NCI-H2171 treated with DMSO at 0.1 percent for 48 hours (cell line): ENCODE measurements at regions not wholly inside any gene's neighbourhood (a gene's known extent, or its start where the extent isn't known, plus 50 kb on each side); places are given as distances from the start of the nearest gene placed in this dataset.

Experiments
- DNase-seq: peaks from one replicate; lab custom pipeline; 2025; lab: John Stamatoyannopoulos, UW

DNA sequence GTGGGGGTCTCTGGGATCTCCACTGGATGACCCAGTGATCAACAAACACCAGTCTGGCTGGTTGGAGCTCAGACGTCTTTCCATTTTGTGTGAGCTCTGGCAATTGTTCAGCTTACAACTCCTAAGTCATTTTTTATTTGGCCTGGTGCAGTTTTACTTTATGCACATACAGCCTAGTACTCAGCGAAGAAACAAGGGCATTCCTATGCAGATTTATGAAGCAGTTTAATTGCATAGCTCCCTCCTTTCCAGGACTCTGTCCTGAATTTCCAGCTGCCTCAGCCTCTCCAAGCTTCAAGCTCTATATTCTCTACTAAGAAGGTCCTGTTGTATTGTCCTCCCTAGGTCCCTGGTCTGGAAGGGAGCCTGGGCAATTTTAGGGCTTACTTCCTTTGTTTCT, 145.6 kb upstream of the GALNT17 start:
- no peak for DNase-seq

DNA sequence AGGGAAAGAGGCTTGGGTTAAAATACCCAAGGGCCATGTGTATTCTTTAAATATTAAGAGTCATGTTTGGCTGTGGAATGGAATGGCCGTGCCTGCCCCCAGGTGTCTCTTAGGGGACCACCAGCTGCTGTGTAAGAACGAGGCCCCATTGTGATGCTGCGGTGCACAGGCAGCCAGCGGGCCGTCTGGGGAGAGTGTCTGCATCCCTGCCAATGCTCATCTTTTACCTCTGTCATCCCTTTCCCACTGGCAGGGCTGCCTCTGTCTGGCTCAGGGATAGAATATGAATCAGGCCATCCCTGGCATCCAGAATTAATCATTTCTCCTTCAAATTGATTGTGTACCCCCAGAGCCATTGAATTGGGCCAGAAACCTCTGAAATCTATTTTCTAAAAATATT, 137.8 kb upstream of the GALNT17 start:
- DNase-seq: no peak

DNA sequence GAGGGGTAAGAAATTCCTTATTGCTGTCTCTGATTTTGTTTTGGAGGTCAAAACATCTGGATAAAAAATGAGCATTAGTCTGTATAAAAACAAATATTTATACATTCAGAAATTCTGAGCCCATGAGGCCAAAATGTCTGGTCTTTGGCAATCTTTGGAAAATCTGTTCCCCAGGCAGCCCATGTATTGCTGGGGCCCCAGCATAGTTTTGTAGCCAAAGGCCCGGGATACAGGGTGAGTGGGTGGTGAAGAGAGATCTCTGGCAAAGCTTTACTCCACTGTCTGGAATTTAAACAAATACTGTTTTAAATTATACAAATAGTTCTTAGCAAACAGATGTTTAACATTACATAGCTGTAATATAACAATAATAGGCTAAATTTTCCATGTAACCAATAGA, 134.7 kb upstream of the GALNT17 start:
- DNase-seq: no peak

DNA sequence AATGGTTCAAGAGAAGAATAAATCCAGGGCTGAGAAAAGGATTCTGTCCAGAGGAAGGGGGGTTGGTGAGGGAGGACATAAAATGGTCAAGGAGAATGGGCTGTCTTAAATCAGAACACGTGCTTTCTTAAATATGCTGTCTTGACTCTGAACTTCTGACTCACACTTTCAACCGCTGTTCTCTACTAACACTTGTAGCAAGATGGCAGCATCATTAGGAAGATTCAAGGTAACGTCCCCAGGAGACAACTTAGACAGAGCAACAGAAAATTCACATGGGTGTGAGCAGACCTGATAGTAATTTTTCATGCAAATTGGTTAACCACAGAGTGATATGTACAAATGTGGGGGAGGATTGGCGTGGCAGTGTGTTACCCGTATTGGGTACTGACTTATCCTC, 126.8 kb upstream of the GALNT17 start:
- no peak for DNase-seq

DNA sequence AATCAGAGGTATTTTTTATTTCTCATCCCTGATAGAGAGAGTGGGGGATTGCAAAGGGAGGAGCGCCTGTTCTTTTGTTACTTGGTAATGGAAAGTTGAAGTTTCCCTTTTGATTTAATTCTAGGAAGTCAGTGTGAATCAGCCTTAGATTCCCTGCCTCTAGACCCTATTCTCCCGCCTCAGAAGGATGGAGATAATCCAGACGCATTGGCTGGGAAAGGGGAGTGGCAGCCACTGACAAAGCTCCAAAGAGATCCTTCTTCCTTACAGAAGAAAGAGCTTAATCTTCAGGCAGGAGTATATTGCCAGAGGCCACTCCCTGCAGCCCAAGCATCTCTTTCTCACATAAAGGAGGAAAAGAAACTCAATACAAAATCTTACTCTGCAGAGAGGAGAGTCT, 122.3 kb upstream of the GALNT17 start:
- DNase-seq: no peak

DNA sequence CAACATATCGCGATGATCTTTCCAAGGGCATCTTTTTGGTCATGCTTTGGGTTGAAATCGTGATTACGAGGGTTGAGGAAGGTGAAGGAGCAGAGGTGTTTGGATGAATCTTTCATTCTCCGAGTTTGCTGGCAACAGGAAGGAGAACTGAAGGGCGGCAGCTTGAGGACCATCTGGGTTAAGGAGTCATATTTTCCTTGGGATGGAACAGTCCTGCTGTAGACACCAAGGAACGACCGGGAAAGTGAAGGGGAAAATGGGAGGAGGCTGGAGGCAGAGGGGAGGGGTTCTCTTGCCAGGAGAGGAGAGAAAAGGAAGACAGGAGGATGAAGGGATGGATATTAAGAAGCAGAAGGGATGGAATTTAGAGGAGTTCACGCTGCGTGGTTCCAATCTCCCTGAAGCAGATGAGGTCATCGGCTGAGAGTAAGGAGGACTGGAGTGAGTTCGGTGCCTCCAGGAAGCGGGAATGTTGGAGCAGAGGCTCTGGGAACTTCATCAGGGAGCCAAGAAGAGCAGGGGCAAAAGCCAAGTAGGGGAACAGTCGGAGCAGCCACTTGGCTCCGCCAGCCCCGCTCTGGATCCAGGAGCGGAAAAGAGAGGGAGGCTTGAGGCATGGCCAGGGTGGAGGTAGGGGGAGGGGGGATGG, 116.6 kb upstream of the GALNT17 start:
- peak; percentile 40 for DNase-seq

DNA sequence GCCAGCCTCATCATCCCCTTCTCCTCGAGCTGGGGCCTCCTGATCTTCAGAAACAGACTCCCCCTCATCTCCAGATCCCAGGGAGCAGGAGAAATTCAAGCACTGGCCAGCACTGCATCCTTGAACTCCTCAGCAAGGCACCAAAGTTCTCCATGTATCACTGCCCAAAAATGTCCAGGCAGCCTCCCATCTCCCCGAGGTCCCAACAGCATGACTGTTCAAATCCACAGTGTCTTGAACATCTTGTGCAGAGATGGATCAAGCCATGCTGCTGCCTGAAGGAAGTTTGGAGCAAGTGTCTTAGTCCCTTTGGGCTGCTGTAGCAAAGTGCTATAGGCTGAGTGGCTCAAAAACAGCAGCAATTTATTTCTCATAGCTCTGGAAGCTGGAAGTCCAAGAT, 115.5 kb upstream of the GALNT17 start:
- no peak for DNase-seq

DNA sequence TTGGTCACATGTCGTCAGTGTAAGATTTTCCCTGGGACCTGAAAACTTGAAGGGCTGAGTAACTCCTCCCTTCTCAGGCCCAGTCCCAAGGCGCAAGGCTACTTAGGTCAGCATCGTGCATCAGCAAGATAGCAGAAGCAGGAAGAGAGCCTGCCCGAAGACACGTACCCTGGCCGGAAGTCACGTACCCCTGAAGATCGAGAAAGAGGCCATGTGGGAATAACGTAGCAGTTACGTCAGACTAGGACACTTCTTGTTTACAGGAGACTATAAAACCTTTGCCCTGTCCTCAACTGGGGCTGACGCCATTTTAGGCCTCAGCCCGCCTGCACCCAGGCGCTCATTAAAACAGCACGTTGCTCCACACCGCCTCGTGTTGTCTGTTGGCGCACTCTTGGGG, 114.3 kb upstream of the GALNT17 start:
- no peak for DNase-seq

DNA sequence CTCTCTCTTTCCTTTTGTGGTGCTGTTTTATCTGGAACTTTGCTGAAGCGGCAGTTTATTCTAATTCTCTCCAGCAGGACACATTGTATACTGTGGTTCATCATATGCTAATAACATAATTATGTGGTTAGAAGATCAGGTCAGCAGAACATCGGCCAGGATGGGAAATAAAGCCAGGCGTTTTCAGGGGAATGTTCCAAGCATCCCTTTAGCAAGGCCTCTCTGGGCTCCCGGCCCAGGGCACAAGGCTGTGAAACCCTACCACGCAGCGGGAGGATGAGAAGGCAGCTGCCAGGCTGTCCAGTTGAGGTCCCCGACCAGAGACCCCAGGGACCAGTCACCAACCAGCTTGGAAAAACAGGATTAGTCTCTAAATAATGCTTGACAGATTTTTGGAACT, 112.2 kb upstream of the GALNT17 start:
- DNase-seq: no peak

DNA sequence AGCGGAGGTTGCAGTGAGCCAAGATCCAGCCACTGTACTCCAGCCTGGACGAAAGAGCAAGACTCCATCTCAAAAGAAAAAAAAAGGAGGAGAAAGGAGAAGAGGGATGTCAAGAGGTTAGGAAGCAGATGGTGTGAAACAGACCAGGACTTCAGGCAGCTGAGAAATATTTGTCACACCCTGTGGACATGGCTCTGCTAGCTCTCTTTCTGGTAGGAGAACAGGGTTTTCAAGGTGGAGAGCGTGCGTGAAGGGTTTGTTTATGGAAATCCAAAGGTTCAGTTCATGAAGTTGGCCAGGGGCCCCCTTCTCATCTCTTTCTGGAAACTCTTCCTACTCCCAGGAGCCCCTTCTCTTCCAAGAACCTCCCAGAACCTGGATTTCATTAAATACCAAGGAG, 110.8 kb upstream of the GALNT17 start:
- DNase-seq: no peak

DNA sequence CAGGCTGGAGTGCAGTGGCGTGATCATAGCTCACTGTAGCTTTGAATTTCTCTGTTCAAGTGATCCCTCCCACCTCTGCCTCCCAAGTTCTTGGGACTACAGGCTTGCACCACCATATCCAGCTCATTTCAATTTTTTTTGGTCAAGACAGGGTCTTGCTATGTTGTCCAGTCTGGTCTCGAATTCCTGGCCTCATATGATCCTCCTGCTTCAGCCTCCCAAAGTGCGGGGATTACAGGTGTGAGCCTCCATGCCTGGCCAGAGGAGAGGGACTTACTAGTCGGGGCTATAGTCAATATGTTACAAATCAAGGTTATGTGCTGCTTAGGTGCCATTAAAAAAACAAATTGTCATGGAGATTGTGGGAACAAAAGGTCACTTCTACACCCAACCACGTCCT, 105.3 kb upstream of the GALNT17 start:
- DNase-seq: no peak

DNA sequence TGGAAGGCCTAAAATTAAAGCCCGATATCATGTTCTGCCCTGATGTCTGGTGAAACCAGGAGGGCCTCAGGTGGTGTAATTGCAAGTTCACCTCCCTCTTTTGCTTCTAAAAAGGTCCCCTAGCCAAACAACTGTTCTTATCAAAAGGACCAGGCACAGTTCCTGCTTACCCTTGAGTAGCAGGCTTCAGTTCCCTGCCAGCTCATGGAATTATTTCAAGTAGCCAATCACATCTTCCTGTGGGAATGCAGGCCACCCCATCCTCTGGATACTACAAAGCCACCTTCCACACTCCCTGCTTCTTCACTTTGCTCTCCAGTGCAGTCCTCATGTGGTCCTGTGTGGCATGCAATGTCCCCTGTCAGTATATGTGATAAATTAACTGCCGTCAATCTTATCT, 97.7 kb upstream of the GALNT17 start:
- DNase-seq: no peak

DNA sequence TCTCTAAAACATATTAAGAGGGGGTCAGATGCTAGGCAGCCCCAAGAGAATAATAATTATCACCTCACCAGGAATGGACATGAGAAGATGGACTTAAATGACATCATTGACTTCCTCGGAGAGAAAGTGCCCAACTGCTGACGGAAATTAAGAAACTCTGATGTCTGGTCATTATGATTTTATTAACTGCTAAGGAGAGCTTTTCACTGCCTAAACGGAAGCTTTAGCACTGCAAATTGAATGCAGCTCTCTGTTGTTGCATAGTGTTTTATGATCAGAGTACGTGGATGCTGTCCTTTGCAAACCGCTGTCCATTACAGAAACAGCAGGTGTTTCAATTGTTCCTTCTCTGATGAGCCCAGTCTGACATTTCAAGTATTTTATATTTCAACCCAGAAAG, 89.4 kb upstream of the GALNT17 start:
- DNase-seq: no peak

DNA sequence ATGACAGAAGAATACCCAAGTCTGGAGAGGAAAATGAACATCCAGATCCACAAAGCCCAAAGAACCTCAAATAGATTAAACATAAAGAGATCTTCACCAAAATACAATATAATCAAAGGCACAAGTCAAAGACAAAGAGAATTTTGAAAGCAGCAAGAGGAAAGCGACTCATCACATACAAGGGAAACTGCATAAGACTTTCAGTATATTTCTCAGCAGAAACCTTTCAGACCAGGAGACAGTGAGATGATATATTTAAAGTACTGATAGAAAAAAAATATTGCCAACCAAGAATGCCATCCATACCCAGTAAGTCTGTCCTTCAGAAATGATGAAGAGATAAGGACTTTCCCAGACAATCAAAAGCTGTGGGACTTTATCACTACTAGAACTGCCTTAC, 81.5 kb upstream of the GALNT17 start:
- DNase-seq: no peak

DNA sequence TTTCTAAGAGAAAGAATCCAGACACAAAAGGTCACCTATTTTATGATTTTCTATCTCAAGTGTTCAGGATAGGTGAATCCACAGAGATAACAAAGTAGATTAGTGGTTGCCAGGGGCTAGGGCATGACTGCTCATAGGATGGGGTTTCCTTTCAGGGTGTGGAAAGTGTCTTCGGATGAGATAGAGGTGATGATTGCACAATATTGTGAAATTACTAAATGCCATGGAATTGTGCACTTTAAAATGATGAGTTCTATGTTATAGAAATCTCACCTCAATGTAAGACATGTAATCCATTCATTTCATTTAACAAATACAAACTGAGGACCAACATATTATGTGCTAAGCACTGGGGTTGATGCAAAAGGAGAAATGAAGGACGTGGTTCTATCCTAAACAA, 76.4 kb upstream of the GALNT17 start:
- DNase-seq: no peak

DNA sequence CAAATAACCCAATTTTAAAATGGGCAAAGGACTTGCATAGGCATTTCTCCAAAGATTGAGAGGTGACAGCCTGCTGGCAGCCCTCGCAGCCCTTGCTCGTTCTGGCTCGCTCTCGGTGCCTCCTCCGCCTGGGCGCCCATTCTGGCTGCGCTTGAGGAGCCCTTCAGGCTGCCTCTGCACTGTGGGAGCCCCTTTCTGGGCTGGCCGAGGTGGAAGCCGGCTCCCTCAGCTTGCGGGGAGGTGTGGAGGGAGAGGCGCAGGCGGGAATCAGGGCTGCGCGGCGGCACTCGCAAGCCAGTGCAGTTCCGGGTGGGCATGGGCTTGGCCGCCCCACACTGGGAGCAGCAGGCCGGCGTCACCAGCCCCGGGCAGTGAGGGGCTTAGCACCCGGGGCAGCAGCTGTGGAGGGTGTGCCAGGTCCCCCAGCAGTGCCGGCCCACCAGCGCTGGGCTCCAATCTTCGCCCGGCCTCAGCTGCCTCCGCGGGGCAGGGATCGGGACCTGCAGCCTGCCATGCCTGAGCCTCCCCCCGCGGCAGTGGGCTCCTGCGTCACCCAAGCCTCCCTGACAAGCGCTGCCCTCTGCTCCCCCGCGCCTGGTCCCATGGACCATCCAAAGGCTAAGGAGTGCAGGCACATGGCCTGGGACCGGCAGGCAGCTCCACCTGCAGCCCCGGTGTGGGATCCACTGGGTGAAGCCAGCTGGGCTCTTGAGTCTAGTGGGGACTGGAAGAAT, 54.0 kb upstream of the GALNT17 start:
- DNase-seq: no peak
